ENCODE measurements at regions not wholly inside any gene's neighbourhood (a gene's known extent, or its start where the extent isn't known, plus 50 kb on each side); places are given as distances from the start of the nearest gene placed in this dataset.

DNA sequence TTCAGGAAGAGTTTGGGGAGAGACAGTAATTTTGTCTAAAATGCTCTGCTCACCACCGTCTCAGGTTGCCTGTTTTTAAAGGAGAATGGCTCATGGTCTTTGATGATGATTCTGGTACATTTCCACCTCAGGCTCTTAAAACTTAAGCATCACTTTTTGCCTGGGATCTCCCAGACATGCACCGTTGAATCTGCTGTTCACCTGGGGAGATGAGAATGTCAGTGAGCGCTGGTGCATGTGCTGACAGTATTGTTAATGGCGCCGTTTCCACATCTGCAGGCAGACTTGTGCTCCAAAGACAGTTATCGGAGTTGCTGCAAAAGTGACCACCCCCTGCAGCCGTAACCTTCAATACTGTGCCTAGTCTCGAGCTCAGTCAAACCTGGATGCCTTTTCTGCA lies 219.0 kb upstream of the TPM1 start:
- POLR2A ChIA-PET = no interaction called here
- Histone ChIP-seq H3K79me2 (ENCODE audit: control insufficient read depth, insufficient read depth, low read length) (no peaks in the 10 kb centered on the region), H3K27ac (ENCODE audit: low read length in 2 of 2) (no peak overlapping the region), H3K4me1 (ENCODE audit: control insufficient read depth in 2 of 2, insufficient read depth in 2 of 2, low read length in 2 of 2) (no peaks in the 10 kb centered on the region), H3K9me3 (ENCODE audit: control extremely low read depth in 1 of 3, control insufficient read depth in 2 of 3, insufficient read depth in 1 of 3, low read length in 2 of 3) (no peaks in the 10 kb centered on the region), H2AFZ (ENCODE audit: insufficient read depth, low read depth, low read length, poor library complexity, severe bottlenecking) (no peak overlapping the region), H3K4me2 (replicated peaks; ENCODE audit: low read depth, low read length, poor library complexity, severe bottlenecking) (no peak overlapping the region), H3K4me3 (ENCODE audit: control extremely low read depth in 1 of 5, extremely low read depth in 1 of 5, insufficient read depth in 1 of 5, low read depth in 2 of 5, low read length in 4 of 5) (no peak overlapping the region), H3K9ac (ENCODE audit: low read length) (no peak overlapping the region), H3K36me3 (replicated peaks in 1 of 2; ENCODE audit: control extremely low read depth in 1 of 2, control insufficient read depth in 1 of 2, extremely low read depth in 1 of 2, insufficient read depth in 2 of 2, low read length in 1 of 2) (no peaks in the 10 kb centered on the region), H3K27me3 (replicated peaks in 1 of 4; ENCODE audit: control extremely low read depth in 1 of 4, control insufficient read depth in 3 of 4, insufficient read depth in 4 of 4, low read length in 3 of 4) (peaks cover 0 to 4% (median 0%) of the 10 kb centered on the region in 4 experiments), H4K20me1 (ENCODE audit: control insufficient read depth, insufficient read depth, low read length, poor library complexity, severe bottlenecking) (no peaks in the 10 kb centered on the region)
- TF ChIP-seq, protein P1, sequence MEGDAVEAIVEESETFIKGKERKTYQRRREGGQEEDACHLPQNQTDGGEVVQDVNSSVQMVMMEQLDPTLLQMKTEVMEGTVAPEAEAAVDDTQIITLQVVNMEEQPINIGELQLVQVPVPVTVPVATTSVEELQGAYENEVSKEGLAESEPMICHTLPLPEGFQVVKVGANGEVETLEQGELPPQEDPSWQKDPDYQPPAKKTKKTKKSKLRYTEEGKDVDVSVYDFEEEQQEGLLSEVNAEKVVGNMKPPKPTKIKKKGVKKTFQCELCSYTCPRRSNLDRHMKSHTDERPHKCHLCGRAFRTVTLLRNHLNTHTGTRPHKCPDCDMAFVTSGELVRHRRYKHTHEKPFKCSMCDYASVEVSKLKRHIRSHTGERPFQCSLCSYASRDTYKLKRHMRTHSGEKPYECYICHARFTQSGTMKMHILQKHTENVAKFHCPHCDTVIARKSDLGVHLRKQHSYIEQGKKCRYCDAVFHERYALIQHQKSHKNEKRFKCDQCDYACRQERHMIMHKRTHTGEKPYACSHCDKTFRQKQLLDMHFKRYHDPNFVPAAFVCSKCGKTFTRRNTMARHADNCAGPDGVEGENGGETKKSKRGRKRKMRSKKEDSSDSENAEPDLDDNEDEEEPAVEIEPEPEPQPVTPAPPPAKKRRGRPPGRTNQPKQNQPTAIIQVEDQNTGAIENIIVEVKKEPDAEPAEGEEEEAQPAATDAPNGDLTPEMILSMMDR (IDR thresholded peaks at IDR 0.05) = no peak
- no peak for TF ChIP-seq EZH2 (IDR thresholded peaks at IDR 0.05; ENCODE audit: borderline replicate concordance, insufficient read depth, low read depth, low read length, poor library complexity, severe bottlenecking)
- Mint-ChIP-seq H3K4me1 (no peaks in the 10 kb centered on the region), H3K27ac (no peak overlapping the region), H3K9me3 (ENCODE audit: insufficient read depth) (no peaks in the 10 kb centered on the region), H3K4me3 (no peak overlapping the region), H3K27me3 (peaks cover 6% of the 10 kb centered on the region)
- CTCF ChIA-PET = no interaction called here
- no peak for ATAC-seq (ENCODE audit: low read depth)
- no peak for DNase-seq
- intact Hi-C loops (cut with micrococcal nuclease) = no loop called here
- WGBS (ENCODE audit: insufficient coverage) = 96% methylated on average over 6 of the region's 8 CpGs

- no peaks in the 10 kb centered on the region for H3K4me1 Mint-ChIP-seq
- ChIA-PET POLR2A (no interaction called here), CTCF (no interaction called here)
- Histone ChIP-seq H4K20me1 (ENCODE audit: control insufficient read depth, insufficient read depth, low read length, poor library complexity, severe bottlenecking) (no peaks in the 10 kb centered on the region), H3K79me2 (ENCODE audit: control insufficient read depth, insufficient read depth, low read length) (no peaks in the 10 kb centered on the region), H2AFZ (ENCODE audit: insufficient read depth, low read depth, low read length, poor library complexity, severe bottlenecking) (no peak overlapping the region), H3K9me3 (ENCODE audit: control extremely low read depth in 1 of 3, control insufficient read depth in 2 of 3, insufficient read depth in 1 of 3, low read length in 2 of 3) (no peaks in the 10 kb centered on the region), H3K4me2 (replicated peaks; ENCODE audit: low read depth, low read length, poor library complexity, severe bottlenecking) (no peak overlapping the region), H3K27me3 (replicated peaks in 1 of 4; ENCODE audit: control extremely low read depth in 1 of 4, control insufficient read depth in 3 of 4, insufficient read depth in 4 of 4, low read length in 3 of 4) (peaks cover 0 to 4% (median 0%) of the 10 kb centered on the region in 4 experiments), H3K9ac (ENCODE audit: low read length) (no peak overlapping the region), H3K4me1 (ENCODE audit: control insufficient read depth in 2 of 2, insufficient read depth in 2 of 2, low read length in 2 of 2) (no peaks in the 10 kb centered on the region), H3K36me3 (replicated peaks in 1 of 2; ENCODE audit: control extremely low read depth in 1 of 2, control insufficient read depth in 1 of 2, extremely low read depth in 1 of 2, insufficient read depth in 2 of 2, low read length in 1 of 2) (no peaks in the 10 kb centered on the region), H3K4me3 (ENCODE audit: control extremely low read depth in 1 of 5, extremely low read depth in 1 of 5, insufficient read depth in 1 of 5, low read depth in 2 of 5, low read length in 4 of 5) (no peak overlapping the region), H3K27ac (ENCODE audit: low read length in 2 of 2) (no peak overlapping the region)
- no peaks in the 10 kb centered on the region for H3K9me3 Mint-ChIP-seq (ENCODE audit: insufficient read depth)
- H3K4me3 Mint-ChIP-seq = no peak overlapping the region
- intact Hi-C loops (cut with micrococcal nuclease) = no loop called here
- WGBS (ENCODE audit: insufficient coverage) = no CpG with 5 or more reads among the region's 2 CpGs
- DNase-seq (no peak), ATAC-seq (ENCODE audit: low read depth) (no peak)
- no peak for TF ChIP-seq EZH2 (IDR thresholded peaks at IDR 0.05; ENCODE audit: borderline replicate concordance, insufficient read depth, low read depth, low read length, poor library complexity, severe bottlenecking)
- TF ChIP-seq, protein P1 (IDR thresholded peaks at IDR 0.05) = no peak
- peaks cover 6% of the 10 kb centered on the region for H3K27me3 Mint-ChIP-seq
- H3K27ac Mint-ChIP-seq = no peak overlapping the region
Measured at GRCh38 chr15:62824111-62825015, 218.2 kb upstream of the TPM1 start.

All from B cell (primary cell).